ENCODE measurements at regions not wholly inside any gene's neighbourhood (a gene's known extent, or its start where the extent isn't known, plus 50 kb on each side); places are given as distances from the start of the nearest gene placed in this dataset.
"Not testable (repeated sequence)": the region's sequence is repeated elsewhere in the genome, so short reads cannot be mapped to it uniquely, and the experiment has no call there.

- DNase-seq (ENCODE audit: low spot score), result no peak
These were observed 945.0 kb upstream of the WWC1 start for GRCh38 chr5:167346461-167346860.

- no peak for DNase-seq (ENCODE audit: low spot score)
These were observed 943.1 kb upstream of the WWC1 start for GRCh38 chr5:167348251-167348926.

GRCh38 chr5:167348980-167349379, 942.5 kb upstream of the WWC1 start:
- DNase-seq (ENCODE audit: low spot score), result no peak

GRCh38 chr5:167351316-167351715, 940.1 kb upstream of the WWC1 start:
- no peak for DNase-seq (ENCODE audit: low spot score)

DNA sequence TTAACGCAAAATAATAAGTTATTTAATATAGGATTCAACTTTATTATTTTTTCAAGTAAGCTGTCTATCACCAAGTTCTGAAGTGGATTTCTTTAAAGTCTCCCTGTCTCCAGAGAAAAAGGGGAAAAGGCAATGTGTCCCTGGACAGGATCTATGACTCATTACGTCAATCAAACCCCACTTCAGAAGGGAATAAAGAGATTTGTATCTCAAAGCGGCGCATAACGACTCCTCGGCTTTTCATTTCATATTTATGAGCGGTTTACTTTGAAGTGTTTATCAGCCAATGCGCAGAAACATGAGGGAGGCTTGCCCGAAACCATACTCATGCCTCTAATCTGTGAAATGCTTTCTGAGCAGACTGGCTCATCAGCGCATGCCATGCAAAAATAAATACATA, 938.6 kb upstream of the WWC1 start:
- DNase-seq (ENCODE audit: low spot score), result no peak

GRCh38 chr5:167355346-167355745, 936.1 kb upstream of the WWC1 start:
- no peak for DNase-seq (ENCODE audit: low spot score)

DNA sequence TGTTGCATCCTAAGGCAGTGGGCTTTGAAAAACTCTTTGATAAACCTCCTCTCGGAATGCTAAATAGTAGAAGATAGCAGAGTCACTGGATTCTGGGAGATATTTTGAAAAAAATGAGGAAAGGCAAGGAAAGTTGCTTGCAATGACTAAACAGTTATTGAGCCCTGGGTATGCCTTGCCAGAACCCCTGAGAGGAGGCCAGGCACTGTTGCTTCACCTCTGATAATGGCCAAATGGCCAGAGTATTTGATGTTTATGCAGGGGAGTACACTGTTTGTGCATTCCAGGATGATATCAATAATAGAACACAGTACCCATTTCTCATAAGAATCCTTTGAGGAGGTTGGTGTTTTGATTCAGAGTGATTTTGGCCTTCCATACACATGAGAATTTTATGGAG, 935.1 kb upstream of the WWC1 start:
- DNase-seq (ENCODE audit: low spot score), result no peak

- DNase-seq (ENCODE audit: low spot score), result no peak
These were observed 932.5 kb upstream of the WWC1 start for GRCh38 chr5:167358868-167359492.

DNA sequence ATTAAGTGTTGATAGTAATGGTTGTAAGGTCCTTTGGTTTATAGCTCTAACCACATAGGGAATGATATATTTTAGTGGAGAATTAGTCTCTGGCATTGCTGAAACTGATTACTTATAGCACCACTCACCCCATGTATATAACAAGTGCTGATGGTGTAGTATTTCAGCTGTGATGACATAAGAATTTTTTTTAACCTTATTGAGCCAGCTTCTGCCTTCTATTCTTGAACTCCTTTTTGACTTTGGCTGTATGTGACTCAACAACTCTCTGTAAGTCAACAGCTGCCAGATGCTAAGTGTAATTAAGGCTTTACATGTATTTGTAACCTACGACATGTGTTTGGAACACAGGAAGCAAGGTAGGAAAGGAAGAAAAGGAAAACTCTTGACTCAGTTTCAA, 929.6 kb upstream of the WWC1 start:
- DNase-seq (ENCODE audit: low spot score), result no peak

DNA sequence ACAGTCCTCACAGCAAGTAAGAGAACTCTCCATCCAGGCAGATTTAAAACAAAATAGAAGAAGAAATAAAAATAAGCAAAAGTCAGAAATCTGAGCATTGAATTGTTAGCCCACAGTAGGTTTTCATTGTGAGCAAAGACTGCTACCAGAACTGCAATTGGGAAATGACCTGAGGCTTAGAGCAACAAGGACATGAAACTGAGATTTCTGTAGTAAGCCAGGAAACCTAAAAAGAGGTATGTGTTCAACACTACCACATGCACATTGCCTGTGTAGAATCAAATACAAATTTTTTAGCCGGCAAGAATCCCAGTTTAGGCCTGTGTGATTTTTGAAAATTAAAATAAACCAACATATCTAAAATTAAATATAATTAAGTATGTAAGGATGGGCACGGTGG, 928.4 kb upstream of the WWC1 start:
- DNase-seq (ENCODE audit: low spot score), result no peak

GRCh38 chr5:167375125-167375524, 916.3 kb upstream of the WWC1 start:
- DNase-seq (ENCODE audit: low spot score), result no peak

DNA sequence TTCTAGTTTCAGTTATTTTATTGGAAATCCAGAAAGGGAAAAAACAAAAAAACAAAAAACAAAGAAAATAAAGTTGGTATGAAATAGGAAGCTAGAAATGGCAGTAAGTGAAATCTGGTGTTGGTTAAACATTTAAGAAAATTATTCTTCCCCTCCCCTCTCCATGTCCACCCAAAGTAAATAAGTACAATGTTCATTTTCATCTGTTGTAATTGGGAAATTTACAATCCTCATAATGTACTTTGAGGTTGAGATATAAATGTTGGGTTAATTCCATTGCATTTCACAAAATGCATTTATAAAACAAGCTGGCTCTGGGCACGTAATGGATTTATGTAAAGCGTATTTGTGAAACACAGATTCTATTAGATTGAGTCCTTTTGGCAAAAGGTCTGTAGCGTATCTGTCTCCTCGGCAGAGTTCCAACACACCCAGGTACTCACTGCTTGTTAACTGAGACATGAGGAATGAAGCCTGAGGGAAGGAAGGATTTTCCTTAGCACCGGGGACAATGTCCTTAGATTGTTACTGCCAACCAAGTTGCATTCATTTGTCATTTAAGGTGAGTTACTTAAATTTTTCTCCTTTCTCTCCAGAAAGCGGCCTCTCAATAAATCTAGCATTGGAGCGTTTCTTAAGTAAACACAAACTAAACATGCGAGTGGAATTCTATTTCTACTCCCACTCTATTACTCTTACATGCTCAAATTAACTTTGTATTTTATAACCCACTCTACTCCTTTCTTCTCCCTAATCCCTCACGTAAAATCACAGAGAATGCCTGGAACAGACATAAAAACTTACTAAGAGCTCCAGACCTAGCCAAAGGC, 912.3 kb upstream of the WWC1 start:
- no peak for DNase-seq (ENCODE audit: low spot score)

DNA sequence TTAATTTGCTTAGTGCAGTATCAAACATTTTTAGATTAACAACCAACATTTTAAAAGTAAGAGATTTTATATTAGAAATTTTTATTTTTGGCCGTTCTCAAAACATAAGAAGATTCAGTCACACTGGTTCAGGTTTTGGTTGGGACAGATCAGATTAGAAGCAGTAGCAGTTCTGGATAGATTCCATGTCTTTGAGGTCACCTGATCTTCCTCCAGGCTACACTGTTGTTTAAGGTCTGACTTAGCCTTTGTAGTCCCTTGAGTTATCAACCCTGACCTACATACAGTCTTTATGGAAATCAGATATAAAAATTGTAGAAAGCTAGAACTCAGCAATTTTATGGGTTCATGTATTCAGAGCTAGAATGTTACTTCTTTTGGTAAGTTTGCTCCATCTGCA, 910.0 kb upstream of the WWC1 start:
- no peak for DNase-seq (ENCODE audit: low spot score)

- no peak for DNase-seq (ENCODE audit: low spot score)
These were observed 901.9 kb upstream of the WWC1 start for GRCh38 chr5:167389537-167389936.

GRCh38 chr5:167391286-167391685, 900.2 kb upstream of the WWC1 start:
- not testable (repeated sequence) for DNase-seq (ENCODE audit: low spot score)

GRCh38 chr5:167392240-167392639, 899.2 kb upstream of the WWC1 start:
- DNase-seq (ENCODE audit: low spot score), result no peak

GRCh38 chr5:167393358-167393757, 898.1 kb upstream of the WWC1 start:
- DNase-seq (ENCODE audit: low spot score), result no peak

GRCh38 chr5:167402671-167403070, 888.8 kb upstream of the WWC1 start:
- DNase-seq (ENCODE audit: low spot score), result no peak

DNA sequence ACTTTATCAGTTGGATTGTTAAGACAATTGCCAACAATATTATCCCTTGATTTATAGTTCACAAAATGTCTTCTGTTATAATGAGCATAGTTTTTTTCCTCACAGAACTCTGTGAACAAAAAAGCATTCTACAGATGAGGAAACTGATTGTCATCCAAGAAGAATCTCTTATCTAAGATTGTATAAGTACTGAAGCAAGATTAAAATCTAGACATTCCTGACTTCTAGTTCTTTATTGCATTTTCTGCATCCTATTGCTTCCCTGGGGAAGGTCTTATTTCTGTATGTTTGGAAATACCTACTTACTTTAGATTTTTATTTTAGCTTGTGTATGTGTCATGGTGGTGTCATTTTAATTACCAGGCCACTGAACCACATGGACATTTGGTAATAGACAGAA, 884.9 kb upstream of the WWC1 start:
- no peak for DNase-seq (ENCODE audit: low spot score)

DNA sequence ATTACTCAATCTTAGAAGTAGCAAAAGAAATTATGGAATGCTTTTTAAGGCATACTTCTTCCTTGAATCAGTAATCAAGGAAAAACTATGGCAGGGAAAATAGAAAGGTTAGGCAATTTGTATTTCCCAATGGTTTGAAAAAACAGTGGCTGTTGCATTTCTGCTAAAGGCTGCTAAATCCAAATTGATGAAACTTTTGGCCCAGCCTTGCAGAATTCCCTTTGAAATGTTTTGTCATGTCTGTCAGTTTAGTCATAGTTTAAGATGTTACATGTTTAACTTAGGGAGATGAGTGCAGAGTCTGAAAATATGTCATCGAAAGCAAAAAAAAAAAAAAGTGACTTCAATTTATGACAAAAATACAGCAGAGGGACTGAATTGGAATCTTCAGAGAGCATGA, 878.9 kb upstream of the WWC1 start:
- no peak for DNase-seq (ENCODE audit: low spot score)

GRCh38 chr5:167413506-167413905, 877.9 kb upstream of the WWC1 start:
- no peak for DNase-seq (ENCODE audit: low spot score)

- no peak for DNase-seq (ENCODE audit: low spot score)
These were observed 876.8 kb upstream of the WWC1 start for GRCh38 chr5:167414611-167415010.

All from CD4-positive, alpha-beta T cell treated with Interleukin-2 at 100 ng/mL for 4 hours (primary cell).